ENCODE measurements at regions not wholly inside any gene's neighbourhood (a gene's known extent, or its start where the extent isn't known, plus 50 kb on each side); places are given as distances from the start of the nearest gene placed in this dataset.

DNA sequence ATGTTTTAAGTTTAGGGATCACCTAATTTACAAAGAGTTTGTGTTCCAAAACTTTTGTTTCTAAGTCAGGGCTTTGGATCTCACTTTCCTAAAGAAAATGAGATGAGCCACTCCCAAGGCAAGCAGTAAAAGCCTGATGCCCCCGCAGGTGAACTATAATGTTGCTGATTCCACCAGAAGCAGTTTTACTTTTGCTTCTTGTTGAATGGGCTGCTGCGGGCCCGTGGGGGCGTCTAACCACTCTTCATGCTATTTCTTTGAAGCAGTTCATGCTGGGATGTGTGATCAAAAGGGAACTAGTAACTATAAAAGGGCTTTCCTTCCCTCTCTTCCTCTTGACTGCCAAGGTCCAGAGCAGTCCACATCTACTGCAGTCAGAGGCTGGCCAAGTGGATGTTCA lies 118.7 kb upstream of the NEBL start:
- DNase-seq (ENCODE audit: low spot score): no peak

DNA sequence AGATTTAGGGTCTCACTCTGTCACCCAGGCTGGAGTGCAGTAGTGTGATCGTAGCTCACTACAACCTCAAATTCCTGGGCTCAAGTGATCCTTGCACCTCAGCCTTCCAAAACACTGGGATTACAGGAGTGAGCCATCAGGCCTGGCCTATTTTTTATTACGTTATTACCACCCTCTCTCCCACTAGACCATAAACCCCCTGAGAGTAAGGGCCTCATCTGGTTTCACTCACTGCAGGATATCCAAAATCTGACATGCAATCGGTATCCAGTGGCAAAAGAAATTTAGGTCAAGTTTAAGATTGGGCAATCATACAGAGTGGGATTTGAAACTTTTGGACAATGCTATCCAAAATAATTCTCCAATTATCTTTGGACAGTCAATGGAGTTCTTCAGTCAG lies 117.0 kb upstream of the NEBL start:
- DNase-seq (ENCODE audit: low spot score): no peak

GRCh38 chr10:21011433-21012018 lies 114.4 kb upstream of the NEBL start:
- no peak for DNase-seq (ENCODE audit: low spot score)

GRCh38 chr10:21010615-21011014 lies 113.5 kb upstream of the NEBL start:
- no peak for DNase-seq (ENCODE audit: low spot score)

DNA sequence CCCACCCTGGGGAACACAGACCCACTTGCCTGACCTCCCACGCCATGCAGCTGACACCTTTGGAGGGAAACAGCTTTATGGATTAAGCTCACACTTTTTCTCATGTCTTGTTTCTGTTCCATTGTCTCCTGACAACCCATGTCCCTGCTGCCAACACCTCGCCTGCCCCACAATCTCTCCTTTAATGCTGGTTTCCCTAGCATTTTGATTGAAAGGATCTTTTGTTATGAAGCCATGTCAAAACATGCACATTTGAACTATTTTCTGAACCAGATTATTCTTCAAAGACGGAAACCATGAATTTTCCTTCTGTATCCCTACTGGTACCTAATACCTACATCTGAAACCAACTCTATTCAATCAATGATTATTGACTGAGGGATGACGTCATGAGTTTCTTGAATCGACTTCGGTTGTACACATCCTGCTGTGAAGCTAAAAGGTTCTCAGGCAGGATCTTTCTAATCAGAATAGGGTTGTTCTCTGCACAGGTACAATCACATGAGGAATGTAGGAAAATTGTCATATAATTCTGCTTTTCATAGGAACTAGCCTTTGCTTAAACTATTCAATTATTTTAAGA lies 106.2 kb upstream of the NEBL start:
- no peak for DNase-seq (ENCODE audit: low spot score)

DNA sequence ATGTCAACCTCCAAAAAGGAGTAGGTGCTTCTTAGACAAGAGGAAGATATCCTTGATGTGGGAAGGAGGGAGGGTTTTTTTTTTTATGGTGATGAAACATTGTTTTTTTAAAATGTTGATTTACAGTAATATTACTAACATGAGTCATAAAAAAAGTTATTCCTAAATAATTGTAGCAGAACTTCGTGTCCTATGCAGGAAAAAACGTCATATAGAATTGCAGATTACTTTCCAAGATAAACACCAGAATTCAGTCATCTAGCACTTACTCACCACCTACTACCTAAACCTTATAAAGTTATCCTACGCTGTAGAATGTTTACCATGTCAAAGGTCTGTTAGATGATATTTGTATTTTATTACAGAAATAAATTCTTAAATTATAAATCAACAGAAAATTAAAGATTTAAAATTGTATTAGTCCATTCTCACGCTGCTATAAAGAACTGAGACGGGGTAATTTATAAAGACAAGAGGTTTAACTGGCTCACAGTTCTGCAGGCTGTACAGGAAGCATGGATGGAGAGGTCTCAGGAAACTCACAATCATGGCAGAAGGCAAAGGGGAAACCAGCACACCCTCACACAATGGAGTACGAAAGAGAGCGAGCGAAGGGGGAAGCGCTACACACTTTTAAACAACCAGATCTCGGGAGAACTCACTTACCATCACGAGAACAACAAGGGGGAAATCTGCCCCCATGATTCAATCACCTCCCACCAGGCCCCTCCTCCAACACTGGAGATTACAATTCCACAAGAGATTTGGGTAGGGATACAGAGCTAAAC lies 105.2 kb upstream of the NEBL start:
- no peak for DNase-seq (ENCODE audit: low spot score)

DNA sequence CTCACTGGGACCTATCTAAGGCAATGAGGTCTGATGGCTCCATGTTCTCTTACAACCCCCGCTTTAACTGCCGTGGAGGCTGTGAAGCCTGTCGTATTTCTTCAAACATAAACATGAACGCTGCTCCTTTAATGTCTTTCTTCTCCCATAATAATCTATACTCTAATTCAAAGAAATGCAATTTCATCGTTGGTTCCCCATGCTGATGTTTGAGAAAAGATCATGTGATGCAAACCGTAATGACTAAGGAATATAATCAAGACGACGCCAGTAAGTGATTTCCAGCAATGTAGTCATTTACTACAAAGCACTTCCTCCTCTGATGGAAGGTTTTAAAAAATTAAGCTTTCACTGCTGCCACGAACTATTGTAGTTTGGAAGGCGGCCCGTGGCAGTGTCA lies 102.6 kb upstream of the NEBL start:
- no peak for DNase-seq (ENCODE audit: low spot score)

GRCh38 chr10:20998036-20998435 lies 100.9 kb upstream of the NEBL start:
- DNase-seq (ENCODE audit: low spot score): no peak

DNA sequence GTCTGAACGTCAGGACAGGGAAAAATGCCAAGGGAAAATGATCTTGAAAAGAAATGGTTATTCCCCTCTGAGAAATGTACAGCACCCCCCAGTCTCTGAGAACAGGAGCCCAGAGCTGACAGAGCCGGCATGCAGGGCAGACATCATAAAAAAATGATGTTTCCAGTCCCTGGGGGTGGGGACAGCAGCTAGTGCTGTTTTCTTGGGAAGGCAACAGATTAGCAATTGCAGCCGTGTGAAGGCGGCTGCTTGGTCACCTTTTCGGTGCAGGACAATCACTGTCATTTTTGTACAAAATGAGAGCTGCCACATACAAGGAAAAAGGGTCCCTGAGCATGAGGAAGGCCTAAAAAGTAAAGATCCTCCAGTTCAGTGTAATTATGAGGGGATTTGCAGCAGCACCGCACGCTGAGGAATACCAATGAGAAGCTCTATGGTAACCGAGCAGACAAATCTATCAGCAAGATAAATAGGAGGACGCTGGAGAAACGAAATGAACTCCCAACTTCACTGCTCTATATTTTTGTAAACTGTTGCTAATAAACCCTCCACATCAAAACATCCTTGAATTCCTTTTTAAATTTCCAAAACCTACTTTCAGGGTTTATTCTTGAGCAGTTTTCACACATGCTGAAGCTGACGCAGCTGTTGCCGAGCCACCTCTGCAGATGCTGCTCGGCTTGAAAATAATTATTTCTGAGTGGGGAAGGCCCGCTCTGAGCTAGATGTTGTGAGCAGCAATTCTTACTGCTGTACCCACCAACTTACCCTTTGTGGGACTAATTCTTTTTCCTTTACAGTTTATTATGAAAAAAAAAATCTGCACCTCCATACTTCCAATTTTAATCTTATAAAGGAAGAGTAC lies 98.2 kb upstream of the NEBL start:
- no peak for DNase-seq (ENCODE audit: low spot score)

DNA sequence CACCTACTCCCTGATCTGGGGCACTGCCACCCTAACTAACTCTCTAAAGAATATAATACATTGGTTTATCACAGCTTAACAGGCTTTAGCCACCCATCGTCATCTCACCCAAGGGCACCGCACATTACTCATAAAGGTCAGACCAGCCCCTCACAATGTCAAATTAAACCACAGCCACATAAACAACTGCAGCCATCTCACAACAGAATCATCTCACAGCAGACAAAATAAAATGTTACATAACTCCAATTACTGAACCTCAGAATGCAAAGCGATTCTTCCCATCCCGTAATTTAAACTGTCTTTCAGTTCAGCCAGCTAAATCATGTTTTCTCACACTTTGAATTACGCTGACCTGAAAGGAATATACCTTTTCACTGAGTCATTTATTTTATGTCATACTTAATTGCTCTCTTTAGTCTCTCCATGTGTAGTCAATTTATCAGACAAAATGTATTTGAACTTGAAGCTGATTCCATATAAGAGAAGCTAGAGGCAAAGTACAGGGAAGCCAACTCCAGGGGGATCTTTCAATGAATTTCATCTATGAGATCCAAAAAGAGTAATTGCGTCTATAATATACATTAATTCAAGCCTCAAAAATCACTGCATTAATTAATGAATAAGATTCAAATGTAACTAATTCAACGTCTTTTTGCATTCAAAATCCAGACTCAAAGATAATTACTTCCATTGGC lies 96.9 kb upstream of the NEBL start:
- DNase-seq (ENCODE audit: low spot score): no peak

GRCh38 chr10:20993389-20993788 lies 96.3 kb upstream of the NEBL start:
- no peak for DNase-seq (ENCODE audit: low spot score)

DNA sequence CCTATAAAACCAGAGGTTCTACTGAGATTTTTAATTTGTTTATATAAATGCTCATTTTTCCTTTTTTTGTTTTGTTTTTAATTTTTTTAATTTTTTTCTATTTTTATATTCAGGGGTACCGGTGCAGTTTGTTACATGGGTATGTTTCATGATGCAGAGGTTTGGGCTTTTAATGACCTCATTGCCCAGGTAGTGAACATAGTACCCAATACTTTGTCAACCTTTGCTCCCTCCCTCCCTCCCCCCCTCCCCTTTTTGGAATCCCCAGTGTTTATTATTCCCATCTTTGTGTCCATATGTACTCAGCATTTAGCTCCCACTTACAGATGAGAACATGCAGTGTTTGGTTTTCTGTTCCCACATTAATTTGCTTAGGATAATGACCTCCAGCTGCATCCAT lies 94.4 kb upstream of the NEBL start:
- DNase-seq (ENCODE audit: low spot score): no peak

DNA sequence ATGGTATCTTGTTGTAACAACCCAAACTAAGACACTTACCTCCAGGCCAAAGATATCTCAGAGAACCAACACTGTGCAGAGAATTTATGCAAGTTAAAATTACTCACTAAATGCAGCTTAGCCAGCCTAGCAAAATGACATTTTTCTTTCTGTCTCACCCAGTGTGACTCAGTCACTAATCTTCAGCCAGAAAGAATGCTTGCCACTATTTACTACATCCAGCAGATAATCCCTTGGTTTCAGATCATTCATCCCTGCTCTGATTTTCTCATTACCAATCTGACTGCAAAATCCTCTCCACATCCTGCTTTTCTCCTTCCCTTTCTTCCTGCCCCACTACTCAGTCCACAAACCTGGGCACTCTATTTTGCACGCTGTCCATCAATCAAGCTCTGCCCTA lies 93.5 kb upstream of the NEBL start:
- DNase-seq (ENCODE audit: low spot score): no peak

GRCh38 chr10:20988357-20988983 lies 91.4 kb upstream of the NEBL start:
- DNase-seq (ENCODE audit: low spot score): no peak

GRCh38 chr10:20986049-20986448 lies 88.9 kb upstream of the NEBL start:
- DNase-seq (ENCODE audit: low spot score): no peak

DNA sequence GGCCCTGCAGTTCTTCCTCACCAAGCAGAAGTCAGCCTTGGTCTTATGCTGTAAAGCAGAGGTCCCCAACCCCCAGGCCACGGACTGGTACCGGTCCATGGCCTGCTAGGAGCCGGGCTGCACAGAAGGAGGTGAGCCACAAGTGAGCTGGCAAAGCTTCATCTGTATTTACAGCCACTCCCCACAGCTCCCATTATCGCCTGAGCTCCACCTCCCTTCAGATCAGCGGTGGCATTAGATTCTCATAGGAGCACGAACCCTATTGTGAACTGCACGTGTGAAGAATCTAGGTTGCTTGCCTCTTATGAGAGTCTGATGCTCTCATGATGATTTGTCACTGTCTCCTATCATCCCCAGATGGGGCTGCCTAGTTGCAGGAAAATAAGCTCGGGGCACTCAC lies 87.6 kb upstream of the NEBL start:
- peak; percentile 14 for DNase-seq (ENCODE audit: low spot score)

- DNase-seq (ENCODE audit: low spot score): no peak
These were observed 84.4 kb upstream of the NEBL start for GRCh38 chr10:20981419-20981953.

DNA sequence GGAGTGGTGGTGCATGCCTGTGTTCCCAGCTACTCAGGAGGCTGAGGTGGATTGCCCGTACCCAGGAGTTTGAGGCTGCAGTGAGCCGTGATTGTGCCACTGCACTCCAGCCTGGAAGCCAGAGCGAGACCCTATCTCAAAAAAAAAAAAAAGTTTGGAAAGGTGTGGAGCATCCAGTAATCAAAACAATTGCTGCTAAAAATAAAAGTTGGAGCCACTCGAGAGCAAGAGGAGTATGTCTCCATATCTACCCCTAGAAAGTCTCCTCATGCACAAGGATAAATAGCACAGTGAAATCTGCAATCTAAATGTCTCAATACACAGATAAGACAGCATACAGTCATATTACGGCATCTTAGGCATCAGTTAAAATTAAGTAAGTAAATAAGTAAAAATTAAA lies 81.5 kb upstream of the NEBL start:
- DNase-seq (ENCODE audit: low spot score): no peak

DNA sequence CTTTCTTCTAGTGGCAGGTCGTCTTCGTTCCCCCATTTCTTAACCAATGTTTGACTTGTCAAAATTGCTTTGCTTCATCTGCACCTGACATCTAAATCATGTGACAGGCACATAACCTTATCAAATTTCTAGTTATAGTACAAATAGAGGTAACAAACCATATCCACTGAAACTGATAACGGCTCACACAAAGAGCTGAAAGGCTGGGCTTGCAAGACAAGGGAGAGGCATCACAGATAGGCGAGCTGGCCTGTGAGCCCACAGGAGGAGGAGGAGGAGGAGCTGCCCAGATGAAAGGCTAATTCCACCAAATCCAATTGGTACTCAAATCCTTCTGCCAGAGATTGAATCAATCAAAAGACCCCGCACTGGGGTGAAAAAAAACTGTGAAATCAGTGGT lies 80.2 kb upstream of the NEBL start:
- DNase-seq (ENCODE audit: low spot score): no peak

- DNase-seq (ENCODE audit: low spot score): no peak
These were observed 79.8 kb upstream of the NEBL start for GRCh38 chr10:20976891-20977290.

DNA sequence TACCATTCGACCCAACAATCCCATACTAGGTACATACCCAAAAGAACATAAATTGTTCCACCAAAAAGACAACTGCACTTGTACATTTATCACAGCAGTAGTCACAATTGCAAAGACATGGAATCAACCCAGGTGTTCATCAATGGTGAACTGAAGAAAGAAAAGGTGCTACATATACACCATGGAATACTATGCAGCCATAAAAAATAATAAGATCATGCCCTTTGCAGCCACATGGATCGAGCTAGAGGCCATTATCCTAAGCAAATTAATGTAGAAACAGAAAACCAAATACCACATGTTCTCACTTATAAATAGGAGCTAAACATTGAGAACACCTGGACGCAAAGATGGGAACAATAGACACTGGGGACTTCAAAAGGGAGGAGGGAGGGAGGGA lies 79.3 kb upstream of the NEBL start:
- DNase-seq (ENCODE audit: low spot score): no peak

All from SW480 (cell line).